ENCODE measurements at regions not wholly inside any gene's neighbourhood (a gene's known extent, or its start where the extent isn't known, plus 50 kb on each side); places are given as distances from the start of the nearest gene placed in this dataset.

DNA sequence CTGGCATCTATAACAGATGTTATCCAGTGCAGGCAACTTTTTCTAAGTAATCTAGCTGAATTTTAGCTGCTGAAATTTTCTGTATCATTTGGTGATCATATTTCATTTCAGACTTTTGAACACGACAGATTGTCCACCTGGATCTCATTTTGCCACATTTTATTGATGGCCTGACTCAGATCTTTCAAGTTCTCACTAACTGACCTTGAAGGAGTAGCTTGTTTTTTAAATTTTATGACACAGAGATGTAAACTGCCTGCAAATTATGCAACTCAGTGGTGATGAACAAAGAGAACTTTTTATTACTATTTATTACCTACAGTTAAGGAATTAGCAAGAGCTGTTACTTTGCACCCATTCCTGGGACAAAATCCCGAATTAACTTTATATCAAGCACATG, 366.4 kb downstream of the PAX1 start:
- H3K27me3 Mint-ChIP-seq (ENCODE audit: low read depth), result no peaks in the 10 kb centered on the region
- Histone ChIP-seq H3K56ac (ENCODE audit: insufficient read length, low read depth, low read length) (no peak overlapping the region), H3K79me2 (ENCODE audit: insufficient read depth, low read length) (no peaks in the 10 kb centered on the region), H4K91ac (ENCODE audit: insufficient read length, low read depth, low read length) (no peak overlapping the region), H3K4ac (ENCODE audit: low read depth, low read length) (no peak overlapping the region), H4K8ac (replicated peaks; ENCODE audit: insufficient read length, low read depth, low read length) (no peak overlapping the region), H2AFZ (ENCODE audit: low read length) (no peak overlapping the region), H3K9me3 (ENCODE audit: control insufficient read depth, low read depth, low read length) (no peaks in the 10 kb centered on the region), H3K27me3 (ENCODE audit: insufficient read depth, low read length) (no peaks in the 10 kb centered on the region), H3K79me1 (ENCODE audit: insufficient read depth, low read depth, low read length, poor library complexity, severe bottlenecking) (no peaks in the 10 kb centered on the region), H3K4me1 (ENCODE audit: insufficient read depth, low read length) (peaks cover 2% of the 10 kb centered on the region; the same call in 1 of the 2 replicates), H3K14ac (ENCODE audit: insufficient read depth, low read length) (no peak overlapping the region), H2BK15ac (ENCODE audit: low read depth, low read length) (no peak overlapping the region), H2BK120ac (ENCODE audit: low read depth, low read length, poor library complexity, severe bottlenecking) (no peak overlapping the region), H3K9ac (ENCODE audit: extremely low read depth, insufficient read length, low read length) (no peak overlapping the region), H4K5ac (ENCODE audit: insufficient read length, low read depth, low read length) (no peak overlapping the region), H3K23ac (ENCODE audit: insufficient read length, low read depth, low read length) (no peak overlapping the region), H2BK20ac (ENCODE audit: low read depth, low read length, poor library complexity, severe bottlenecking) (no peak overlapping the region), H2BK5ac (ENCODE audit: insufficient read length, low read length) (no peak overlapping the region), H4K20me1 (ENCODE audit: control insufficient read depth, insufficient read depth, insufficient read length) (no peaks in the 10 kb centered on the region), H3K27ac (ENCODE audit: insufficient read length, low read depth, low read length) (no peak overlapping the region), H3T11ph (ENCODE audit: low read length) (no peak overlapping the region), H2AK5ac (ENCODE audit: insufficient read length, low read length) (no peak overlapping the region), H3K23me2 (ENCODE audit: insufficient read length, low read depth, low read length, poor library complexity, severe bottlenecking) (no peaks in the 10 kb centered on the region), H2BK12ac (ENCODE audit: insufficient read length, low read depth, low read length) (no peak overlapping the region), H3K4me2 (ENCODE audit: insufficient read depth, insufficient read length, low read length) (no peak overlapping the region), H3K18ac (ENCODE audit: insufficient read length, low read depth, low read length) (no peak overlapping the region)
- H3K36me3 Mint-ChIP-seq (ENCODE audit: insufficient read depth in 1 of 3, low read depth in 3 of 3), result no peaks in the 10 kb centered on the region
- H3K9me3 Mint-ChIP-seq, result no peaks in the 10 kb centered on the region; a peak in 1 of 5 replicates
- no peak overlapping the region for H3K27ac Mint-ChIP-seq
- TF ChIP-seq, protein P1, sequence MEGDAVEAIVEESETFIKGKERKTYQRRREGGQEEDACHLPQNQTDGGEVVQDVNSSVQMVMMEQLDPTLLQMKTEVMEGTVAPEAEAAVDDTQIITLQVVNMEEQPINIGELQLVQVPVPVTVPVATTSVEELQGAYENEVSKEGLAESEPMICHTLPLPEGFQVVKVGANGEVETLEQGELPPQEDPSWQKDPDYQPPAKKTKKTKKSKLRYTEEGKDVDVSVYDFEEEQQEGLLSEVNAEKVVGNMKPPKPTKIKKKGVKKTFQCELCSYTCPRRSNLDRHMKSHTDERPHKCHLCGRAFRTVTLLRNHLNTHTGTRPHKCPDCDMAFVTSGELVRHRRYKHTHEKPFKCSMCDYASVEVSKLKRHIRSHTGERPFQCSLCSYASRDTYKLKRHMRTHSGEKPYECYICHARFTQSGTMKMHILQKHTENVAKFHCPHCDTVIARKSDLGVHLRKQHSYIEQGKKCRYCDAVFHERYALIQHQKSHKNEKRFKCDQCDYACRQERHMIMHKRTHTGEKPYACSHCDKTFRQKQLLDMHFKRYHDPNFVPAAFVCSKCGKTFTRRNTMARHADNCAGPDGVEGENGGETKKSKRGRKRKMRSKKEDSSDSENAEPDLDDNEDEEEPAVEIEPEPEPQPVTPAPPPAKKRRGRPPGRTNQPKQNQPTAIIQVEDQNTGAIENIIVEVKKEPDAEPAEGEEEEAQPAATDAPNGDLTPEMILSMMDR (conservative IDR thresholded peaks at IDR 0.05), result no peak
- peaks cover 8 to 17% of the 10 kb centered on the region in 2 experiments; a peak in 3 of 4 replicates for H3K4me1 Mint-ChIP-seq
- WGBS (ENCODE audit: extremely low coverage, insufficient read length, low lambda C conversion rate), result no CpG with 5 or more reads among the region's 2 CpGs
- H3K4me3 Mint-ChIP-seq, result no peak overlapping the region
- DNase-seq, result no peak

All from H9 (cell line).